GM12878 (cell line): ENCODE measurements at regions not wholly inside any gene's neighbourhood (a gene's known extent, or its start where the extent isn't known, plus 50 kb on each side); places are given as distances from the start of the nearest gene placed in this dataset.

Experiments used
- ATAC-seq: fragments of 200-7000 bp; cut with Tn5 transposase; 3 replicates; pipeline ENCODE4 v1.9.1; 2020; ENCODE audit warnings: mild to moderate bottlenecking, moderate library complexity
- BruUV-seq: library from RNA; stranded (reverse); fragments of 400-500 nt; replicated peaks from 2 replicates; lab custom pipeline; 2021; lab: Mats Ljungman, UMichigan
- CTCF ChIA-PET: fragments of 300-600 bp; sonication (Branson Sonifier 250); formaldehyde crosslinking; extraction: SDS; loops from one replicate; lab custom pipeline; 2021; ENCODE audit warnings: inconsistent platforms; lab: Yijun Ruan, JAX
- POLR2A ChIA-PET: fragments of 350-600 bp; formaldehyde crosslinking; extraction: SDS; loops from one replicate; lab custom pipeline; 2021; ENCODE audit warnings: inconsistent platforms; lab: Charles Lee
- RAD21 ChIA-PET: fragments of 300-600 bp; sonication (Branson Sonifier 250); formaldehyde crosslinking; loops from one replicate; lab custom pipeline; 2023; ENCODE audit warnings: antibody characterized with exemption; ENCODE audit not compliant: unreplicated experiment; lab: Charles Lee
- SMC1A ChIA-PET: fragments of 300-600 bp; sonication (Branson Sonifier 250); formaldehyde crosslinking; loops from one replicate; lab custom pipeline; 2023; ENCODE audit not compliant: unreplicated experiment, uncharacterized antibody; lab: Charles Lee
- DNase-seq: peaks from one replicate; pipeline ENCODE4 v3.0.0-alpha.2; 2011; ENCODE audit warnings: low read depth, low spot score
- FAIRE-seq: peaks from 3 replicates; lab custom pipeline; 2011; peaks lifted over from hg19 to GRCh38; lab: Jason Lieb, UNC
- H2AFZ ChIP-seq: 2 replicates; pipeline ENCODE4 v1.6.0; 2011; ENCODE audit warnings: low read depth, low read length, control low read depth; ENCODE audit not compliant: control insufficient read depth
- H3K27ac ChIP-seq: 2 replicates; pipeline ENCODE4 v1.5.1; 2011; ENCODE audit warnings: control low read depth; ENCODE audit not compliant: control insufficient read depth, insufficient read depth
- H3K27me3 ChIP-seq, 2 experiments: replicated peaks in 1 of 2; 2 replicates each; pipeline versions ENCODE4 v1.6.0 to v1.6.1; 2011; ENCODE audit warnings: low read length in 1 of 2; ENCODE audit not compliant: control insufficient read depth in 2 of 2, insufficient read depth in 2 of 2
- H3K36me3 ChIP-seq, 2 experiments: 2 replicates each; pipeline ENCODE4 v1.5.1; 2011; ENCODE audit warnings: low read length in 1 of 2; ENCODE audit not compliant: control insufficient read depth in 2 of 2, insufficient read depth in 2 of 2
- H3K4me1 ChIP-seq: 2 replicates; pipeline ENCODE4 v1.6.1; 2011; ENCODE audit warnings: mild to moderate bottlenecking, low read length, moderate library complexity, mixed read lengths; ENCODE audit not compliant: control insufficient read depth, insufficient read depth
- H3K4me2 ChIP-seq: 2 replicates; pipeline ENCODE4 v1.6.0; 2011; ENCODE audit warnings: control low read depth; ENCODE audit not compliant: control insufficient read depth, insufficient read depth
- H3K4me3 ChIP-seq: fragments of 200-600 bp; sonication (generic); 2 replicates; pipeline ENCODE4 v1.5.1; 2016
- H3K79me2 ChIP-seq: 2 replicates; pipeline ENCODE4 v1.6.0; 2011; ENCODE audit warnings: low read length; ENCODE audit not compliant: control insufficient read depth, insufficient read depth
- H3K9ac ChIP-seq: 2 replicates; pipeline ENCODE4 v1.8.0; 2011; ENCODE audit warnings: low read length, control low read depth, mixed read lengths; ENCODE audit not compliant: control insufficient read depth, insufficient read depth
- H3K9me3 ChIP-seq: replicated peaks from 3 replicates; pipeline ENCODE4 v1.5.1; 2011; ENCODE audit warnings: mild to moderate bottlenecking, low read length; ENCODE audit not compliant: control insufficient read depth, insufficient read depth
- H4K20me1 ChIP-seq: 2 replicates; pipeline ENCODE4 v1.6.0; 2011; ENCODE audit not compliant: control insufficient read depth, insufficient read depth
- ETV6 ChIP-seq, 2 experiments: fragments of 450-650 bp in 1 of 2; IDR thresholded peaks in 1 of 2; conservative IDR thresholded peaks in 1 of 2; 2 replicates each; pipeline ENCODE4 v1.6.1; 2014; ENCODE audit warnings: antibody characterized with exemption in 1 of 2, borderline replicate concordance in 1 of 2, low read depth in 1 of 2, mild to moderate bottlenecking in 1 of 2, moderate library complexity in 1 of 2
- HDAC6 ChIP-seq: fragments of 200-600 bp; sonication (generic); IDR thresholded peaks from one replicate; pipeline ENCODE4 v1.8.0; 2017; ENCODE audit warnings: antibody characterized with exemption; ENCODE audit not compliant: unreplicated experiment
- KLF5 ChIP-seq: fragments of 450-650 bp; IDR thresholded peaks from 2 replicates; pipeline ENCODE4 v1.6.1; 2014; ENCODE audit warnings: mild to moderate bottlenecking; ENCODE audit not compliant: partially characterized antibody
- PAX8 ChIP-seq: fragments of 450-650 bp; IDR thresholded peaks from 2 replicates; pipeline ENCODE4 v1.6.1; 2017; ENCODE audit warnings: mild to moderate bottlenecking, moderate library complexity
- RBBP5 ChIP-seq: fragments of 200-600 bp; sonication (generic); conservative IDR thresholded peaks from 2 replicates; pipeline ENCODE4 v1.6.1; 2016
- RELA ChIP-seq: fragments of 450-650 bp; IDR thresholded peaks from 2 replicates; pipeline ENCODE4 v1.8.0; 2014; ENCODE audit warnings: borderline replicate concordance; ENCODE audit not compliant: partially characterized antibody
- SP1 ChIP-seq: IDR thresholded peaks from one replicate; pipeline ENCODE4 v1.6.1; 2011; ENCODE audit warnings: low read depth, low read length
- SUZ12 ChIP-seq: fragments of 200-600 bp; sonication (generic); IDR thresholded peaks from one replicate; pipeline ENCODE4 v1.6.1; 2018; ENCODE audit warnings: antibody characterized with exemption, mild to moderate bottlenecking; ENCODE audit not compliant: unreplicated experiment
- TARDBP ChIP-seq: IDR thresholded peaks from 2 replicates; pipeline ENCODE4 v1.6.1; 2016; ENCODE audit warnings: borderline replicate concordance
- ZBTB4 ChIP-seq: fragments of 450-650 bp; formaldehyde crosslinking; IDR thresholded peaks from 2 replicates; pipeline ENCODE4 v1.4.0; 2022; ENCODE audit warnings: mild to moderate bottlenecking, moderate library complexity
- WGBS: methylation state at CpG from one replicate; pipeline ENCODE4 v1.1.6; 2016; ENCODE audit warnings: low lambda C conversion rate; ENCODE audit not compliant: insufficient replicate concordance, insufficient coverage; ENCODE audit errors: missing lambda C conversion rate; 5-methylcytosine and 5-hydroxymethylcytosine counted together
- in situ Hi-C: fragments of 300-500 bp; cut with MboI; formaldehyde crosslinking; loops from 9 replicates; pipeline ENCODE4 v1.14.3; 2018; ENCODE audit warnings: mixed read lengths
- intact Hi-C: fragments of 100-400 bp; cut with micrococcal nuclease; formaldehyde crosslinking; loops from one replicate; pipeline ENCODE4 v1.14.2; 2022; ENCODE audit not compliant: unreplicated experiment

- in situ Hi-C loops = no loop called here
- Histone ChIP-seq H3K4me3 (no peak overlapping the region), H3K9me3 (no peaks in the 10 kb centered on the region; the same call in 2 of the 3 replicates), H3K9ac (no peak overlapping the region), H4K20me1 (no peaks in the 10 kb centered on the region), H3K36me3 (no peaks in the 10 kb centered on the region), H3K27ac (no peak overlapping the region), H3K4me2 (no peak overlapping the region), H3K4me1 (no peaks in the 10 kb centered on the region), H2AFZ (no peak overlapping the region), H3K79me2 (no peaks in the 10 kb centered on the region), H3K27me3 (no peaks in the 10 kb centered on the region)
- ChIA-PET RAD21 (no interaction called here), CTCF (no interaction called here), POLR2A (no interaction called here), SMC1A (interaction anchor here (0.7 to 1.2 kb wide), 2 partner anchors 24 to 33 kb away, joined by 3 read pairs; no protein-coding TSS in a partner anchor)
- DNase-seq (no peak), ATAC-seq (no peak), FAIRE-seq (no peak)
- intact Hi-C loops = no loop called here
- TF ChIP-seq SUZ12 = no peak
- no peak for TF ChIP-seq HDAC6
- TF ChIP-seq PAX8 = no peak
- no peak for TF ChIP-seq SP1
- no peak for TF ChIP-seq RBBP5
- TF ChIP-seq RELA = no peak
- no peak for TF ChIP-seq ETV6 (conservative IDR thresholded peaks at IDR 0.05 in 1 of 2, IDR thresholded peaks at IDR 0.05 in 1 of 2; ENCODE audit: borderline replicate concordance in 1 of 2, low read depth in 1 of 2)
- TF ChIP-seq KLF5 = no peak
- no TSS peak for BruUV-seq
- 36% methylated on average over 6 of the region's 6 CpGs for WGBS
Measured at GRCh38 chr6:9496837-9497236, 918.0 kb downstream of the TFAP2A start.

- WGBS = 0% methylated on average over 1 of the region's 1 CpG
- Histone ChIP-seq H3K4me2 (no peak overlapping the region), H3K9me3 (no peaks in the 10 kb centered on the region), H2AFZ (no peak overlapping the region), H3K27me3 (no peaks in the 10 kb centered on the region), H3K79me2 (no peaks in the 10 kb centered on the region), H3K36me3 (no peaks in the 10 kb centered on the region), H3K4me3 (no peak overlapping the region), H3K27ac (no peak overlapping the region), H3K9ac (no peak overlapping the region), H4K20me1 (no peaks in the 10 kb centered on the region), H3K4me1 (no peaks in the 10 kb centered on the region)
- TF ChIP-seq TARDBP (no peak), ZBTB4 (no peak)
- in situ Hi-C loops = no loop called here
- DNase-seq = no peak
- SMC1A ChIA-PET = interaction anchor here (1.0 to 1.3 kb wide), 3 partner anchors 9 to 13 kb away, joined by 3 to 4 read pairs (median 3); no protein-coding TSS in a partner anchor
- intact Hi-C loops = no loop called here
- RAD21 ChIA-PET = no interaction called here
- POLR2A ChIA-PET = no interaction called here
- no peak for FAIRE-seq
- no peak for ATAC-seq
- CTCF ChIA-PET = interaction anchor here (1.4 kb wide), 1 partner anchor 11 kb away, joined by 4 read pairs; no protein-coding TSS in a partner anchor
- BruUV-seq = no TSS peak
Measured at GRCh38 chr6:9494864-9495263, 920.0 kb downstream of the TFAP2A start.
